HG03135 (cell line): ENCODE measurements at regions not wholly inside any gene's neighbourhood (a gene's known extent, or its start where the extent isn't known, plus 50 kb on each side); places are given as distances from the start of the nearest gene placed in this dataset.

ENCODE experiments used
- ATAC-seq: cut with Tn5 transposase; IDR thresholded peaks from one replicate; pipeline ENCODE4 v1.9.1; 2021; ENCODE audit warnings: mild to moderate bottlenecking, moderate library complexity; ENCODE audit not compliant: unreplicated experiment

DNA sequence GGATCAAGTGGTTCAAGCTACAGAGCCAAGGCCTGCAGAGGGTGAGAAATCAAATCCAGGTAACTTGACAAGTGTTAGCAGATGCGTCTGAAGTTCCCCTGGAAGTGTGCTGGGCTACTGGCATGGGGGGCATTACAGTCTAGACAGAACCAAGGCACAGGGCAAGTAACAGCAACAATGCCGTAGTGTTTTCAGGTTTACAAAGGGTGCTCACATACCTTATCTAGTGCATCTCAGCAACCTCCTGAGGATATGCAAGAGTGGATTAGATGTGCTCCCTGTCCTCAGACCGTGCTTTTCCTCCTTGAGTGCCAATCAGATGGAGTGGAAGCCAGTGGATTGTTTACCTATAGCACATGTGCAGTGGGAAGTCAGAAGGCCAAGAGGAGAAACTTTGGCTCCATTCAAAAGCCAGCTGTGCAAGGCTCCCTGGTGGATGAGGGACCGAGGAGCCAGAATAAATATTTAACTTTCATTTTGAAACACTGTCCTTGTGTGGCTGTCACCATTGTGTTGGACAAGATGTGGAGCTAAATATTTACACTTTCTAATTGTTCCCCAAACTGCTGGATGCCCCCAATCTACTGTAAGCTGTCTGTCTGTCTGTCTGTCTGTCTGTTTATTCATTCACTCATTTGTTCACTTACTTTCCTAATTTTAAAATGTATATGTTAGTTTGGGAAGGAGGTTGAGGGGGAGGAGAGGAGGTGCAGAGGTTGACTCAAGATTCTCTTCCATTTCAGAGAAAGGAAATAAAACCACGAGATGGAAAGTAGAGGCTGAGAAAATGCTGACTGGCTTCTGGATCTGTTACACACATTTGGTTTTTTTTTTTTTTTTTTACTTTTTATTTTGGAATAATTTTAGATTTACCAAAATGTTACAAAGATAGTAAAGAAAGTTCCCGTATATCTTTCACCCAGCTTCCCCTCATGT is 184.0 kb upstream of the PARP11 start:
- no peak for ATAC-seq

DNA sequence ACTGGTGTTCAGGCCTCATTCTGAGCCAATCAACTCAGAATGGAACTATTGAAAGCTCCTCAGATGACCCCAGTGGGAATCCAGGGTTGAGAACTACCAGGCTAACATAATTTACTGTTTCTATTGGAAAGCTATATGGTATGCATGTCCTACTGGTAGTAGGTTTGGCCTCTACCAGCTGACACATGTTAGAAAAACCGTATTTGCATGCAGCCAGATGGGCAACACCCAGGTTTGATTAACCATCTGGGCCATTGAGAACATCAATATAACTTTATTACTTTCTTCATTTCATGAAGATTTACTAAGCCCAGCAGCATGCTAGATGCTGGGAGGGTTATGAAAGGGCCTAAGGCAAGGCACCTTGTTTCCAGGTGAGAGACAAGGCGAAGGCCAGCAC is 181.4 kb upstream of the PARP11 start:
- no peak for ATAC-seq

DNA sequence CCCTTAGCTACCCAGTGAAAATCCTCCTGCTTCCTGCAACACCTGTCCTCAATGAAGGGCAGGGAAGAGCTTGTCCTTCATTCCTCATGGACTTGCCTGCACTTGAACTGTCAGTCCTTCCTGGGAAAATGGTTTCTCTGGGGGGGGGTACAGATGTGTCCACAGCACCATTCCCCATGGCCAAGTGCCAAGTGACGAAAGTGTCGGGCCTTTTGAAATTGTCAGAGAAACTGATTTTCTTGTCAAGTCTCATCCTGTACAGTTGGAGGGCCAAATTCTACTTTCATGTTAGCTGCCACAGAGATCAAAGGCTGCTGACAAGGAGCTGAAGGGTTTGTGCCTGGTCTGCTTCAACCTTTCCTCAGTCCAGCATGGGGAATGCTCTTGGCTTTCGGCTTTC is 179.5 kb upstream of the PARP11 start:
- ATAC-seq: no peak

DNA sequence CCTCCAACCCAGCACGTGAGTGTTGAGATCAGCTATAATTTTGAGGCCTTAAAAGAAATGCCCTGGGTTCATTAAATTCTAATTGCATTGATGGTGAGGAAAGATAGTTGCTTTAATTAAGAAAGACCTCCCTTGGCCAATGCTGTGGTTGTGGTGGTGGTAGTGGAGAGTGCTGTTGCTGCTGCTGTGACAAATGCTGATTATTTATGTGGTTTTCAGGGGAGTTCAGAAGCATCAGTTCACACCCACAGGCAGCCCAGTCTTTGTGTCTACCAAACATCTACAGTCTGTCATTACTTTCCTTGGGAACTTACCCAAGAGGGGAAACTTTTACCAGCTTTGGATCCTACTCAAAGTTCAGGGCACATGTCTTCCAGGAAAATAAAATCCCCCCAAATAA is 178.4 kb upstream of the PARP11 start:
- no peak for ATAC-seq

DNA sequence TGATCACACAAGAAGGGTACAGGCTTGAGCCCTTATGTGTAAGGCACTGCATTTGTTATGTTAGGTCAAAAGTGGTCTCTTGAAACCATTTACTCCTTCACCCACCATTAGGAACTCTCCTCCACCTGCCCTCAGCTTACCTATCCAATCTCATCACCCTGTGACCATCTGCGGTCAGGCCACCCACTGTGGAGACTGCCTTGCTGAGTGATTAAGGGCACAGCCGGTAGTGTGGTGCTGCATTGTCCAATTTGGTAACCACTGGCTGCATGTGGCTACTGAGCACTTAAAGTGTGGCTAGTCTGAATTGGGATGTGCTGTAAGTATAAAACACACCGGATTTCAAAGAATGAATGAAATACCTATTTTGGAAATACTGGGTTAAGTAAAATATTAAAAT is 177.1 kb upstream of the PARP11 start:
- no peak for ATAC-seq

DNA sequence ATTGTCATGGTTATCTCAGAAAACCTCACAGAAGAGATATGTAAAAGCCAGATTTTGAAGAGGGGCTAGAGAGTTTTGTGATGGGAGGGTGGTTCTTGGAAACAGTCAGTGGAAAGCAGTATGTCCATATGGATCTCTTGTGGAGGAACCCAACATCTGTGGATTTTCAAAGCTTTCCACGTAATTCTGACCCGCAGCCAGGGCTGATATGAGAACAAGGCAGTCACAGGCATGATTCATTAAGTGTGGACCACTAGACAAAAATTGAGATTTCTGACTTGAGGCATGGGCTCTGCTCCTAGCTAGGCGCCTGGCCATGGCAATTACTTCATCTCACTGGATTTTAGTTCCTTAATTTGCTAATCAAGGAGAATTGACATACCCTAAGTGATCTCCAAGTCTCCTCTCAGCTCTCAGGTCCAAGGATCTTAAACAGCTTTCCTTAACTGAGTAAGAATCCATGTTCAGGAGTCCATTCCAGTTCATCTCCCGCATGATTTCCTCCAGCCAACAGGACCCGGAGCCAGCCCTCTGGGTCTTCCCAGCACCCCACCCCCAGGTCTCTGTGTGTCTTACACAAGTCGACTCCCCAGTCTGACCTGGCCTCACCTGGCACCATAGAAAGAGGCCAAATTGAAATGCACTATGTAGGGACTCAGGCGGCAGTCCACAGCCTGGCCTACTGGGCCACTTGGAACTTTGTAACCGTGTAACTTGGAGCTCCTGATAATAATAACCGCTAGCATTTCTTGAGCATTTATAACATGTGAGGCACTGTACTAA is 176.3 kb upstream of the PARP11 start:
- no peak for ATAC-seq

DNA sequence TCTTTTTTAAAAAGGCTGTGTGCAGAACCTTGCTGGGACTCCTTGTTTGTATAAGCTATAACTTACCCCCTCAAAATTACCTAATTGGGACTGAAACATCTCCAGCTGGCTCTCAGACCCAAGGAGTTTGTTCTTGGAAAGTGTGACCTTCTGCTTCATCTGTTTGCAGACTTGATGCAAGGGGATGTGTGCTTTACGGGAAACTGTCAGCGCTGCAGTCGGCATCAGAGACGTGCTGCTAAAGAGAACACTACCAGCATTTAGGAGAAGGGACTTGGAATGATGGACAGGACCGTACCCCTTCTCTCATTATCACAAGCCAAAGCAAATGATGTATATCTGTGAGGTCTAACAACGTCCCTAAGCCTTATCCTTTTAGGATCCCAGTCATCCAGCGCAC is 174.2 kb upstream of the PARP11 start:
- no peak for ATAC-seq

DNA sequence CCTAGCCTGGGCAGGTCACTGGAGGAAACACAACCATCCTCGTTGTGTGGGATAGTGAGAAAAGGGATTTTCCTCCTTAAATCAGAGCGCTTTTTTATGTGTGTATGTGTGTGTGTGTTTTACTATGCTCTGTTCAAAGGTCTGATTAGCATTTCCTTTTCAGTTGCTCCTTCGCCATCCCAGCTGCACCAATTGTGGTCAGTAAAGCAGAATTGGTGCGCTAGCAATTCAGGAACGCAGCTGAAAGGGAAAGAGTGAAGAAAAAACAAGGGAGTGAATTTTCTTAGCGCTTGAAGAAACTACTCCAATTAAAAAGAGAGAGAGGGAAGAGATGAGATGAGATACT is 173.3 kb upstream of the PARP11 start:
- ATAC-seq: no peak

DNA sequence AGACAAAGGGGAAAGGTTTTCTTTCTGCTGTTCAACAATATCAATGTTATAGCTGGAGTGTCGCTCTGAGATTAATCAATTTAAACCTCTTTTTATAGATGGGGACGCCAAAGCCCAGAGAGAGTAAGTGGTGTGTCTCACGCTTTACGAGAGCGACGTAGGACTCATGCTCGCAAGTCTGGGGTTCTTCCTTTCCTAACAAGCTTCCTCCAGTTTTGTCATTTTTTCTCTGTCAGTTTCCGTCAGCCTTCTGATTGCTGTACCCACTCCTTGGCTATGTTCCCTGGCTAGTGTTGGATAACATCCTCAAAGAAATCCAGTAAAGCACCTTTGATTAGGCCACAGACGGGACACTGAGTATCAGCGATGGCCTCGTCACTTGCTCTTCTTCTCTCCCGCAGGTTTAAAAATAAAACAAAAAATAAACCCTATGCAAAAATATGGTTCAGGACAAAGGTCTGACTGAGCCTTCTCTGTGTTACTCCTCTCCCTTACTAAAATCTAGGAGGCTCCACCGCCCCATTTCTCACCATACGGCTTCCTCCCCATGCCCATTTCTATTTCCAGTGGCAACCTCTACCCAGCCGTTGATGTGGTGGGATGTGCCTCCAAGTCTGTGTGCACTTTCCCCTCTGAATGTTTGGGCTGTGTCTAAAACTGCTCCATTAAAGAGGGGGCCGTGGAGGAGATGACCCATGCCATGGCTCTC is 172.7 kb upstream of the PARP11 start:
- ATAC-seq: no peak

DNA sequence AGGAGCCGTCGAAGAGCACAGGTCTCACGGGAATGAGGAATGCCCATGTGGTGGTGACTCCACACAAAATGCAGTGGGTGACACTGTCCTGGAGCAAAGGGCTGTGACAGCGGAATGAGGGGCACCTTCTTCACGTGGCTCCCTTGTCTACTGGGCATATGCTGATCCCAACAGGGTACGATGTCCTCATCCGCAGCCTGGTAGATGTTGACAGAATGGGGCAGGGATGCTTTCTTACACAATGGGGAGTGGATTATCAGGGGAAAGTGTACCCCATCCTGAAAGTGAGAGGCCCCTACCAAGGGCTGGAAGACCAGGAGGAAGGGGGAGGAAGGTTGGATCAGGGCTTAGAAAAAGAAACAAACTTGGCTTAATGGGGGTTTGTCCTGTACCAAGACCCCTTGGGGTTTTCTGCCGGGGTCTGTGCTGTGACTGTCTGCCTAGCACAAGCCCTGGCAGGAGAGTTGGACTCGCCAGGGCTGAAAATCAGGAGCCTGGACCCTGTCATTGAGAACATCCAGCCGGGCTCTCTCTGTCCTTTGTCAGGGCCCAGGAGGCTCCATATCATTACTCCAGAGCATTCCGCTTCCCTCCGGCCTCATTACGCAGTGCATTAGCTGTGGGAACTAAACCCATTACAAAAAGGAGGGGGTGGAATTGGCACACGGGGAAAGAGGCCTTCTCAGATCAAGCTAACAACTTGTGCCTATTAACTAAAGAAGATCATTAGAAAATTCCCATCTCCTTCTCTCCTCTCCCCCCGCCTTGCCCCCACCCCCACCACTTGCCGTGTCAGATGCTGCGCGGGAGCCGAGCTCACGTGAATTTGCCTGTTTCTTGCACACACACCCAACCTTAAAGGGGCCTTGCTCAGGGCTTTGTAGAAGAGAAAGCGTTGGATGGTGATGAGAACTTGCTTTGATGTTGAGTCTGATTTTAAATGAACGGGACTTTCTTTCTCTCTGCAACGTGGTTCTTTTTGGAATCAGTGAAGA is 171.8 kb upstream of the PARP11 start:
- no peak for ATAC-seq

DNA sequence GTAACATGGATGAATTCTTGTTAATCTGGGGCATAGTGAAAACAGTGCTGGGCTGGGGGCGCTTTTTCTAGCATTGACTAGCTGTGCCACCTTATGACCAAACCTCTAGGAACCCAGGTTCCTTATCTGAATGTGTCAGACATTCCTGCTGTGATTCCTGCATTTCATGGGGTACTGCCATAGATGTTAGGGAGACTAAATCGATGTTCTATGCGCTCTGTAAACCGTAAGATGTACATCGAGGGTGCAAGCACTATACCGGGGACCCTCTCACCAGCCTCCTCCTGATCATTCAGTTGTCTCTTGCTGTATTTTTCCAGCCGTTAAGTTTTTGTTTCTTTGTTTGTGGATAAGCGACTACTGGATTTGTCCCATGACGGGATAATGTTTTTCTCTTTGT is 170.9 kb upstream of the PARP11 start:
- no peak for ATAC-seq

DNA sequence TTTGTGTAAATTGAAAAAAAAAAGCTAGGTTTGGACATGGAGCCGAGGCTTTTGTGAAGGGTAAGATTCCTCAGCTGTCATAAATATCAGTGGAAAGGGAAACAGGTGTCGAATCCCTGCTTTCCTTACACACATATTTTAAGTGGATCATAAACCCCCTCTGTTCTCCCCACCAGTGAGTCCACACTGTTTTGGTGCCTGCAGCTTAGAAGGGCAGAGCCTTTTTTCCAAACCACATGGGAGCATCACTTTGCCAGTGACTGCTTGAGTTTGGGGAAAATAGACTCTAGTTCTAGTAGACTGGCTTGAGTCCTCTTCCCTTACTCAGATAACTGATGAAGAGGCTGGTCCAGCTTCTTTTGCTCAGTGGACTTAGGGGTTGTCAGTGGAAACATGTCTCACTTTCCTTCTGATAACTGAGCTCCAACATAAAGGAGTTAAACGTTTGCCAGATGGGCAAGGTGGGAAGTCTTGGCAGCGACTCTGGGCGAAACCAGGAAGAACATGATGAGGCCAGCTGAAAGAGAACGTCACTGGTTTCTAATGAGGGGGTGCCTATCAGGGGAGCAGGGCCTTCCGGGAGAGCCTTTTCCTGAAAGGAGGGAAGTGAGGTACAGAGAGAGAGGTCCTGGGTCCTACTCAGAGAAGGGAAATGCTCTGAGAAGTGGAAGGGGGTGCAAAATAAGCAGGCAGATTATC is 168.1 kb upstream of the PARP11 start:
- ATAC-seq: no peak

DNA sequence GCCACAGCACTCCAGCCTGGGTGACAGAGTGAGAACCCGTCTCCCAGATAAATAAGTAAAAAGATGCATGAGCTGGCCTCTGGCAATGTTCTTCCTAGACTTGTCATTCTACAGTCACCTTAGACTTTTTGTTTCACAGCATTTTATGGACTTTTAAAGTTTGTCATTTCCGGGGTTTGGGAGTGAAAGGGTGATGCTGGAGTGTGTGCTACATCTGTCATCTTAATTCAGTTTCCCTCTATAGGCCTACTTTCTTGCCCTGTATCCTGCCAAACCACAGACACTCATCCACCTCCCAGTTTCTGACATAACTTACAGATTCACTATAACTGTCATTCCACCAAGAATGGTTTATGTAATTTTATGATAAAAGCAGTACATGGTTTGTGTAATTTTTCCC is 166.7 kb upstream of the PARP11 start:
- no peak for ATAC-seq

DNA sequence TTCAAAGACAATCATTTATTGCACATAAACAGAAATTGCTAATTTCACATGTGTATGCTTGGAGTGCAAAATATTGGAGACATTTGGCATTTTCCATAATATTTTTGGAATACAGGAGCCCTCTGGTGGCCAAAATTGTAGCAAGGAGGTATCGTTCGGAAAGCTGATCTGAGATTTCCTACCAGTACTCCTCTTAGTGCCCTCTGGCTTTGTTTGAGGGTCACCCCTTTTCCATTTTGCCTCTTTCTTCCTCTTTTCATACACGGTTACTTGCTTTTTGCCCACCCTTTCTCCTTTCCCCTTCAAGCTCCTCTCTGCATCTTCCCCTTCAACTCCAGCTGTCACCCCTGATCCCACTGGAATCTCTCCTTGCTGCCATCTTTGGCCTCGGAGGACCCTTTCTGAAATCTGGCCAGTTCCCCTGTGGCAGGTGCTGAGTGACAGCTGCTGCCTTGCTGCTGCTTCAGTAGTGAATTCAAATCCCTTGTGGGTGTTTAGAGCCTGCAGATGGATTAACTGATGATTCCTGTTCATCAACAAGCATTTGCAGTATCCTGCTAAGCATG is 164.6 kb upstream of the PARP11 start:
- ATAC-seq: no peak

DNA sequence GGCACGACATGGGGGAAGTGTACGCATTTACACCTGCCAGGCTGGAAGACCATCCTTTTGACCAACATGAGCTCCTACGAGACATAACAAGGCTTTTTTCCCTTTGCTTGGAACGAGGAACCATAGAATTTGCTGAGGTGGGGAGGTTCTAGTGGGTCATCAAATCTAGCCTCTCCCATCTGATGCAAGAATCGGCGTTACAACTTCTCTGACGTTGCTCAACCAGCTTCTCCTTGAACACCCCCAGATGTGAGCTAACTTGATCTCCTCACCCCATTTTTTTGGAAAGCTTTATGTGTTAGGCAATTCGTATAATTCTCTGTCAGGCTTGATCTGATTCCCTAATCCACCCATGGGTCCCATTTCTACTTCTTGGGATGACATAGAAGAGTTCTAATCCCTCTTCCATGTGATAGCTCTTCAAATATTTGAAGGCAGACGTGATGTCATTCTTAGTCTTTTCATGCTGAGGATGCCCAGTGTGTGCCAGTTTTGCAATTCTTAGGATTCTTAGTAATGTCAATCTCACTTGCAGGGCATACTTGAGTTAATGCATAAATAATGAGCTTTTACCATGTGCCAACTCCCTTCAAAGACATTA is 163.6 kb upstream of the PARP11 start:
- ATAC-seq: no peak

DNA sequence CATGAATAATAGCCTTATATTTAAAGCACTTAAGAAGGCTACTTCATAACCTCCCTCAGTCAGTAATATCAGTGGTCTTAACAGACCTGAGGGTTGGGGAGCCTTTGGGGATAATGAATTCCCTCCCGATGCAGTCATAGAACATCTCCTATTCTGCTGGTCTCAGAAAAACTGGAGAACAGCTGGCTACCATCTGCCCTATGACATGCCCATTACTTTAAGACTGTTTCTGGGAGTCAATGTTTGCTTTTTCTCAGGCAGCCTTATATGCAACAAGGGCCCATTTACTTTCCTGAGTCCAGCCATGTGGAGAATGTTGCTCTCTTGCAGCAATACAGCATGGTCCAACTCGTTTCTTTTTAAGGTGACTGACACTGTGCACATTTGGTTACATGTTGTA is 161.7 kb upstream of the PARP11 start:
- no peak for ATAC-seq

DNA sequence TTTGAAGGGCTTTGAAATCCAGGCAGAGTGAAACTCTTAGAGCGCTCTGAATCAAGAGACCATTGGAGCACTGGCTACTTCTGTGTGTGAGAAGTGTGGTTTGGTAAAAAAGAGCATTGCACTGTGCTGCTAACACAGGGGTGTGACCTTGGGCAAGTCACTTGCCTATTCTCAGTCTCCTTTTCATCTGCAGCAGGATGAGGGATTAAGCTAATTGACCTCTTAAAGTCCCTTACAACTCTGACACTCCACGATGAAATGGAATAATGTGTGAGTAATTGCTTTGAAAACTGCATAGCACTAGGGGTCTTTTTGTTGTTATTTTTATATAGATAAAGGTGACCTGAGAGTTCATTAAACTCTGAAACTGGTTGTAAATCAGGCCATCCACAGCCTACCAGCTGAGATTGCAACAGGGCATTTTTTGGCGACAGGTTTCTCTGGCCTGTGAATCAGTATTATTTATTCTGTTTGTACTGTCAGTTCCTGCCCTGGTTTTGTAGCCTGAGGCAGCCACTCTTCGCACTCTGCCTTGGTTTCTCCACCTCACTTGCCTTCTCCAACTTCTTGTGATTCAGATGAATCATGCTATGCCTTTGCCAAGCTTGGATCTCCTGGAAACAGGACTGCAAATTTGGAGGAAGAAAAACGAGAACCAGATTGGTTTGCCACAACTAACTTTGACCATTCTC is 159.9 kb upstream of the PARP11 start:
- ATAC-seq: no peak

DNA sequence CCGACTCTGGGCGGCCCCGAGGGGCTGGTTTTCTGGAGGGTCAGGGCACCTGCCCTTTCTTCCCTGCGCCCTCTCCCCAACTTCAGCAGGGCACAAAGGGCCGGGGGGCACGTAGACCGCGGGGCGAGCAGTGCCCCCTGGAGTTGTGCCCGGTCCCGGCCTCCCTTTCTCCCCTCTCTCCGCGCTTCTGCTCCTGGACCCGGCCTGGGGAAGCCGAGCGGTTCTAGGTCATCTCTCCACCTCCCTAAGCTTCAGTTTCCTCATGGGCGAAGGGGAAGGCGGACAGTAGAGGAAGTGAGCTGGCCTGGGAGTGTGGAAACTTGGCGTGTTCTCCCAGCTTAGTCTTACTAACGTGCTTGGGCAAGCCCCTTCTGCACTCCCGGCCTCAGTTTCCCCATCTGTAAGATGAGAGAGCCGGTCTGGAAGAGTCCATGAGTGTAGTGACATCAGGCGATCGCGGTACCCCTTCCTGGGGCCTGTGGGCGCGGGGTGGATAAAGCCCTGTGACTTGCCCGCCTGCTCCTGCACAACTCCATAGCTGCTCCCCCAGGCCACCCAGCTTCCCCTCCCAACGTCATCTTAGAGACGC is 158.6 kb upstream of the PARP11 start:
- ATAC-seq: no peak
